Mammary epithelial cell (primary cell): ENCODE measurements at regions not wholly inside any gene's neighbourhood (a gene's known extent, or its start where the extent isn't known, plus 50 kb on each side); places are given as distances from the start of the nearest gene placed in this dataset.

Source experiments
- CTCF ChIP-seq, 2 donors: IDR thresholded peaks in 1 of 2; conservative IDR thresholded peaks in 1 of 2; 2 replicates each; pipeline ENCODE4 v1.5.1; 2011 to 2012; ENCODE audit warnings: inconsistent platforms in 2 of 2, low read length in 2 of 2, mild to moderate bottlenecking in 2 of 2, control low read depth in 1 of 2, low read depth in 1 of 2; ENCODE audit not compliant: insufficient read depth in 1 of 2; ENCODE audit errors: extremely low read depth in 1 of 2
- EZH2 ChIP-seq: IDR thresholded peaks from 2 replicates; pipeline ENCODE4 v1.6.1; 2012; ENCODE audit warnings: low read length, inconsistent platforms, borderline replicate concordance

- TF ChIP-seq CTCF (conservative IDR thresholded peaks at IDR 0.05 in 1 of 2, IDR thresholded peaks at IDR 0.05 in 1 of 2; ENCODE audit: extremely low read depth in 1 of 2, insufficient read depth in 1 of 2, low read depth in 1 of 2, low read length in 2 of 2): no peak
- TF ChIP-seq EZH2: no peak
Observed at GRCh38 chr6:112475083-112475482, 128.0 kb downstream of the RFPL4B start.
